ENCODE measurements at regions not wholly inside any gene's neighbourhood (a gene's known extent, or its start where the extent isn't known, plus 50 kb on each side); places are given as distances from the start of the nearest gene placed in this dataset.

DNA sequence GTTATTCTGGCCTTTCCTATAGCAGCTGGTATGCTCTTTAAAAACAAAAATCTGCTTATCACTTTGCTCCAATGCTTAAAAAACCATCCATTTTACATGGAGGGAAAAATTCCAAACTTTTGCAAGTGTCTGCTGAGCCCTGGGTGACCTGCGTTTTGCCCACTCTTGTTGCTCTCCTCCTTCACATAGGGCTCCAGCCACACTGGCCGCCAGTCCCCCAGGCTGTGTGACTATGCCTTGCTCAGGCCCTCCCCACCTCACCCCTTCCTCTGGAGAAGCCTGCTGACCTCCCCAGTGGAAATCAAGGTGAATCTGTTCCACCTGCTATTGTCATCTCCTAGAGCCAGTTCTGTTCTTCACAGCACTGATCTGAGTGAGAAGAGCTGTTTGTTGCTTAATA lies 126.9 kb downstream of the SLC25A47 start:
- no peak overlapping the region for H3K4me3 ChIP-seq
- no peaks in the 10 kb centered on the region for H3K4me1 ChIP-seq (ENCODE audit: insufficient read depth)
- no peaks in the 10 kb centered on the region for H3K9me2 ChIP-seq (replicated peaks; ENCODE audit: insufficient read depth)
- DNase-seq (ENCODE audit: low spot score), result no peak
- H4K20me1 ChIP-seq (ENCODE audit: insufficient read depth, poor library complexity, severe bottlenecking), result no peaks in the 10 kb centered on the region
- no peaks in the 10 kb centered on the region for H3K79me2 ChIP-seq
- no peak overlapping the region for H3K4me2 ChIP-seq
- H3K27me3 ChIP-seq, result no peaks in the 10 kb centered on the region
- no peak overlapping the region for H2AFZ ChIP-seq
- H3K9me3 ChIP-seq (ENCODE audit: low read depth), result no peaks in the 10 kb centered on the region
- TF ChIP-seq EZH2 (IDR thresholded peaks at IDR 0.05; ENCODE audit: borderline replicate concordance) (no peak), EZH2phosphoT487 (IDR thresholded peaks at IDR 0.05; ENCODE audit: low read depth, severe bottlenecking, unreplicated experiment) (no peak)
- TF ChIP-seq, protein P1, sequence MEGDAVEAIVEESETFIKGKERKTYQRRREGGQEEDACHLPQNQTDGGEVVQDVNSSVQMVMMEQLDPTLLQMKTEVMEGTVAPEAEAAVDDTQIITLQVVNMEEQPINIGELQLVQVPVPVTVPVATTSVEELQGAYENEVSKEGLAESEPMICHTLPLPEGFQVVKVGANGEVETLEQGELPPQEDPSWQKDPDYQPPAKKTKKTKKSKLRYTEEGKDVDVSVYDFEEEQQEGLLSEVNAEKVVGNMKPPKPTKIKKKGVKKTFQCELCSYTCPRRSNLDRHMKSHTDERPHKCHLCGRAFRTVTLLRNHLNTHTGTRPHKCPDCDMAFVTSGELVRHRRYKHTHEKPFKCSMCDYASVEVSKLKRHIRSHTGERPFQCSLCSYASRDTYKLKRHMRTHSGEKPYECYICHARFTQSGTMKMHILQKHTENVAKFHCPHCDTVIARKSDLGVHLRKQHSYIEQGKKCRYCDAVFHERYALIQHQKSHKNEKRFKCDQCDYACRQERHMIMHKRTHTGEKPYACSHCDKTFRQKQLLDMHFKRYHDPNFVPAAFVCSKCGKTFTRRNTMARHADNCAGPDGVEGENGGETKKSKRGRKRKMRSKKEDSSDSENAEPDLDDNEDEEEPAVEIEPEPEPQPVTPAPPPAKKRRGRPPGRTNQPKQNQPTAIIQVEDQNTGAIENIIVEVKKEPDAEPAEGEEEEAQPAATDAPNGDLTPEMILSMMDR (IDR thresholded peaks at IDR 0.05; ENCODE audit: poor library complexity), result no peak
- no peak overlapping the region for H3K27ac ChIP-seq
- no peaks in the 10 kb centered on the region for H3K36me3 ChIP-seq (replicated peaks; ENCODE audit: insufficient read depth, low read depth)
- WGBS (ENCODE audit: low lambda C conversion rate, missing lambda C conversion rate), result 91% methylated on average over 2 of the region's 2 CpGs

DNA sequence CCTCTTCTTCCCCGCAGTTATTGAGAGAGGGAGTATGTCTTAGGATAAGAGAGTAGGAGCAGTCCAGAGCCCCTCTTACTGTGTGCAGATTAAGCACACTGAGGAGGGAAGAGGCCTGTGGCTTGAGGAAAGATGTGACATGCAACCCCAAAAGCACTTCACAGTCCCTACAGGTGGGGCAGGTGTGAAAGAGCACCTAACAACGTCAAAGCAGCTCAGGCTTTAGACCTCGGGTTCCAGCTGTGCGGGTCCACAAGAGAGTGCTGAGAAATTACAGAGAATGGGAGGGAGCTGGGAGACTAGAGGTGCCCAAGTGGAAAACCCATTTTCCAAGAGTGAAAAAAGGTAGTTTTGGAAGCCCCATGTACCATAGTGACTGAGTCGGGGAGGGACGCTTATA lies 127.6 kb downstream of the SLC25A47 start:
- WGBS (ENCODE audit: low lambda C conversion rate, missing lambda C conversion rate), result 83% methylated on average over 6 of the region's 6 CpGs
- no peak for DNase-seq (ENCODE audit: low spot score)
- H2AFZ ChIP-seq, result no peak overlapping the region
- no peaks in the 10 kb centered on the region for H3K79me2 ChIP-seq
- H3K27me3 ChIP-seq, result no peaks in the 10 kb centered on the region
- no peaks in the 10 kb centered on the region for H3K9me3 ChIP-seq (ENCODE audit: low read depth)
- TF ChIP-seq EZH2 (IDR thresholded peaks at IDR 0.05; ENCODE audit: borderline replicate concordance) (no peak), EZH2phosphoT487 (IDR thresholded peaks at IDR 0.05; ENCODE audit: low read depth, severe bottlenecking, unreplicated experiment) (no peak)
- TF ChIP-seq, protein P1 (IDR thresholded peaks at IDR 0.05; ENCODE audit: poor library complexity), result no peak
- H4K20me1 ChIP-seq (ENCODE audit: insufficient read depth, poor library complexity, severe bottlenecking), result no peaks in the 10 kb centered on the region
- H3K4me2 ChIP-seq, result no peak overlapping the region
- no peaks in the 10 kb centered on the region for H3K36me3 ChIP-seq (replicated peaks; ENCODE audit: insufficient read depth, low read depth)
- H3K9me2 ChIP-seq (replicated peaks; ENCODE audit: insufficient read depth), result no peaks in the 10 kb centered on the region
- no peaks in the 10 kb centered on the region for H3K4me1 ChIP-seq (ENCODE audit: insufficient read depth)
- H3K27ac ChIP-seq, result no peak overlapping the region
- H3K4me3 ChIP-seq, result no peak overlapping the region

DNA sequence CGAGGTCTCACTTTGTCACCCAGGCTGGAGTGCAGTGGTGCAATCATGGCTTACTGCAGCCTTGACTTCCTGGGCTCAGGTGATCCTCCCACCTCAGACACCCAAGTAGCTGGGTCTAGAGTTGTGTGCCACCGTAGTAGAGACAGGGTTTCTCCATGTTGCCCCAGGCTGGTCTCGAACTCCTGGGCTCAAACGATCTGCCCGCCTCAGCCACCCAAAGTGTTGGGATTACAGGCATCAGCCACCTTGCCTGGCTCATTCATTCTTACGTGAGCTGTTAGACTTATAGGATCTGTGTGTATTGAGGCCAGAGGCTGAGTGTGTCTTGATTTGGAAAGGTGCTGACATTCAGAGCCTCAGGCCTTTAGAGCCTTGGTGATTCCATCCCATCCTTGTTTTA lies 128.1 kb downstream of the SLC25A47 start:
- H3K9me2 ChIP-seq (replicated peaks; ENCODE audit: insufficient read depth), result no peaks in the 10 kb centered on the region
- TF ChIP-seq EZH2 (IDR thresholded peaks at IDR 0.05; ENCODE audit: borderline replicate concordance), result no peak
- no peak for TF ChIP-seq EZH2phosphoT487 (IDR thresholded peaks at IDR 0.05; ENCODE audit: low read depth, severe bottlenecking, unreplicated experiment)
- TF ChIP-seq, protein P1 (IDR thresholded peaks at IDR 0.05; ENCODE audit: poor library complexity), result no peak
- WGBS (ENCODE audit: low lambda C conversion rate, missing lambda C conversion rate), result 94% methylated on average over 6 of the region's 6 CpGs
- no peaks in the 10 kb centered on the region for H3K27me3 ChIP-seq
- no peak overlapping the region for H2AFZ ChIP-seq
- no peaks in the 10 kb centered on the region for H3K9me3 ChIP-seq (ENCODE audit: low read depth)
- H3K4me1 ChIP-seq (ENCODE audit: insufficient read depth), result no peaks in the 10 kb centered on the region
- no peaks in the 10 kb centered on the region for H3K79me2 ChIP-seq
- no peak overlapping the region for H3K27ac ChIP-seq
- H3K4me2 ChIP-seq, result no peak overlapping the region
- H3K36me3 ChIP-seq (replicated peaks; ENCODE audit: insufficient read depth, low read depth), result no peaks in the 10 kb centered on the region
- no peaks in the 10 kb centered on the region for H4K20me1 ChIP-seq (ENCODE audit: insufficient read depth, poor library complexity, severe bottlenecking)
- DNase-seq (ENCODE audit: low spot score), result no peak
- H3K4me3 ChIP-seq, result no peak overlapping the region

DNA sequence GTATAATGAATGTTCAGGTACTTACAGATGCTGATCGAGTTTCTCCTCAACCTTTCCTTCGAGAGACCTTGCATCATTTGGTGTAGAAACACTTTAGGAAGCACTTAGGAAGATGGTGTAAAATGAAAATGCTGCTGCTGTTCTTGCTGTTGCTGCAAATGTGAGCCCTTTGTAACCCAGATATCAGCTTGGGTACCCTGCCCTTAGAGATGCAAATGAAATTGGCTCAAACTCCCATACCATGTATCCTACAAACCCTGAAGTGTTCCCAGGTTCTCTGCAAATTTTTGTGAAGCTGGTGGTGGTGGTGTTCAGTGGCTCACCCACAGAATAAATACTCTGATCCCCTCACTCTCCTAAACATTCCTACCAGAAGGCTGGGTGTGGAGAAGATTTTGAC lies 130.8 kb downstream of the SLC25A47 start:
- no peaks in the 10 kb centered on the region for H3K27me3 ChIP-seq
- no peaks in the 10 kb centered on the region for H3K36me3 ChIP-seq (replicated peaks; ENCODE audit: insufficient read depth, low read depth)
- H3K9me3 ChIP-seq (ENCODE audit: low read depth), result no peaks in the 10 kb centered on the region
- no peaks in the 10 kb centered on the region for H4K20me1 ChIP-seq (ENCODE audit: insufficient read depth, poor library complexity, severe bottlenecking)
- H3K27ac ChIP-seq, result no peak overlapping the region
- no peaks in the 10 kb centered on the region for H3K9me2 ChIP-seq (replicated peaks; ENCODE audit: insufficient read depth)
- WGBS (ENCODE audit: low lambda C conversion rate, missing lambda C conversion rate), result 83% methylated on average over 2 of the region's 2 CpGs
- no peak for DNase-seq (ENCODE audit: low spot score)
- TF ChIP-seq, protein P1 (IDR thresholded peaks at IDR 0.05; ENCODE audit: poor library complexity), result no peak
- TF ChIP-seq EZH2phosphoT487 (IDR thresholded peaks at IDR 0.05; ENCODE audit: low read depth, severe bottlenecking, unreplicated experiment), result no peak
- no peak for TF ChIP-seq EZH2 (IDR thresholded peaks at IDR 0.05; ENCODE audit: borderline replicate concordance)
- H3K4me2 ChIP-seq, result no peak overlapping the region
- H3K79me2 ChIP-seq, result no peaks in the 10 kb centered on the region
- no peak overlapping the region for H3K4me3 ChIP-seq
- no peak overlapping the region for H2AFZ ChIP-seq
- no peaks in the 10 kb centered on the region for H3K4me1 ChIP-seq (ENCODE audit: insufficient read depth)

Data from hepatocyte (in vitro differentiated cells).